Erythroblast (primary cell): ENCODE measurements at regions not wholly inside any gene's neighbourhood (a gene's known extent, or its start where the extent isn't known, plus 50 kb on each side); places are given as distances from the start of the nearest gene placed in this dataset.

Experiments
- GATA1 ChIP-seq: IDR thresholded peaks from 2 replicates; pipeline ENCODE4 v1.6.1; 2011; ENCODE audit warnings: low read depth, mild to moderate bottlenecking, control low read depth, low read length, moderate library complexity
- POLR2A ChIP-seq: IDR thresholded peaks from 2 replicates; pipeline ENCODE4 v1.6.1; 2011; ENCODE audit warnings: mild to moderate bottlenecking, low read length

- TF ChIP-seq POLR2A (no peak), GATA1 (no peak)
Measured at GRCh38 chr13:80419416-80419815, 78.5 kb upstream of the SPRY2 start.
